GM19467 (cell line): ENCODE measurements at regions not wholly inside any gene's neighbourhood (a gene's known extent, or its start where the extent isn't known, plus 50 kb on each side); places are given as distances from the start of the nearest gene placed in this dataset.

Source experiments
- ATAC-seq: cut with Tn5 transposase; IDR thresholded peaks from one replicate; pipeline ENCODE4 v1.9.1; 2021; ENCODE audit warnings: mild to moderate bottlenecking, moderate library complexity; ENCODE audit not compliant: unreplicated experiment

DNA sequence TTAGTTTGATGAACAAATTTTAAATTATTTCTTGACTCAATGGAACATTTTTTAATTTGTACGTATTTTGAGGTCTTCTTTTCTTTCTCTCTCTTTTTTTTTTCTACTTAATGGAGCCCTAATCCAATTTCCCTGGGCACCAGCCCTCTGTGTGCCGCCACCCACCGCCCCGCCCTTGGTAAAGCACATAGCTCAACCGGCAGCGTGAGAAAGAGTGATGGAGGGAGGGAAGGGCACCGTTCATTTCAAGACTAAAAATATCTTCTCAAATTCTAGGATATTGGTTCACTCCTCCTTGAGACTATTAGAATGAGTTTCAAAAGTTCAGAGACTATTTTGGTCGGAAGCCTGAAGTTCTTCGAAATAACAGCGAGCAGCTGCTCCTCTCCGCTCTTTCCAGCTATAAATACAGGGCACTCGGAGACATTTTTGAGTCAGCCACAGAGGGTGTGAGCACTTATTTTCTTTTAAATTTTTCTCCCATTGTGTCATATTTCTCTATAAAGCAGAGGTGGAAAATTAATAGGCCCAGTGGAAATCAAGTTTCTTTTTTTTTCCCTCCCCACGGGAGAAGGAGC lies 731.7 kb upstream of the ID2 start:
- no peak for ATAC-seq

DNA sequence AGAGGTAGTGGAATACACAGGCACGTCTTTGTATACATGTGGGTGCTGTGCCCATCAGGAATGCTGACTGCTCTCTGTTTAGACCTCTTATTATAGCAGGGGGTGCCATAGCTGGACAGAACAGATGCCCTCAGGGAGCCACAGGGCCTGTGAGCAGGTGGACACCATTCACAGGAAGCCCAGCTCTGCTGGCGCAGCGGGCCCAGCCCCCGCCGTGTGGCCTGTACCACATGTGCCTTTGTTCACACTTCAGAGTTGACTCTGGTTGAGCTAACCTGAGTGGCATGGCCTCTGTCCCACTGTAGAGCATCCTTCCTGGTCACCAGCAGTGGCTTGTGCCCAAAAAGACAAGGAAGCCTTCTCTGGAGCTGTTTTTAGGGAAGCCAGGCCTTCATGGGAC lies 730.9 kb upstream of the ID2 start:
- no peak for ATAC-seq

DNA sequence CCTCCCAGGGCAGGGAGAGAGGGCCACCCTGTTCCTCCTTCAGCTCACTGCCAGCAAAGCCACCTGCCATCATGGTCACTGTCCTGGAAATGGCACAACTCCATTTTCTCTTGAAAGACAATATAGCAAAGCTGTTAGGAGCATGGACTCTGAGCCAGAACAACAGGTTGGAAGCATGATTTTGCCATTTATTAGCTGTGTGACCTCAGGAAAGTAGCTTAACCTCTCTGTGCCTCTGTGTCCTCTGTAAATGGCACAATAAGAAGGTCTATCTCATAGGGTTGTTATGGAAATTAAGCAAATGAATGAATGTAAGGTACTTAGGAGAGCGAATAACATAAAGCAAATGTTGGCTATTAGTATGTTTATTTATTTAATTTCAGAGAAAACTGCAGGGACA lies 730.4 kb upstream of the ID2 start:
- no peak for ATAC-seq

DNA sequence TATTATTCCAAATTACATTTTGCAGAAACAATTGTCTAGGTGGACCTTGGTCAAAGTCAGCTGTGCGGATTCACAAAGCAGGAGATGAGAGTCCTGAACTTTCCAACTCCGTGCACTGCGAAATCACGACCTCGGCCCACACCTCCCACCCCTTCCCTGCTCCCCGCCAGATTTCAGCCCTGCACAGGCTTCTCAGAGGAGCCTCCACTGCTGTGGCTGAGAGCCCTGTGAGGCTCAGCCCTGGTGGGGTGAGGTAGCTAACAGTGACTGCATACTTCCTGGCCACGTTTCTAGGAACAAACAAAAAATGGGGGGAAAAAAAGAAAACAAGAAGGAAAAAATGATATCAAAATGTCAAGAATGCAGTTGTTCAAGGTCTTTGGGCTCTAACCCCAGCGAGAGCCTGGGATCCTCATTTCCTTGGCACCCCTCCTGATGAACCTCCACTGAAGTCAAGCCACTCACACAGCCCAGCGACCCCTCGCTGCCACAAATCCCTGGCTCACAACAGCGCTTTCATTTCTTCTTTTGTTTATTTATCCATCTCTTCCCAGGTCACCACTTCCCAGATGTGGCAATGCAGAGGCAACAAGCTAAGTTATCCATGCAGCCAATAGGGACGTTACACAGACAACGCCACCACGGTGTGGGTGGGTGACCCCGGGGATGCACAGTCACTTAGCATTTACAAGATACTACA lies 729.7 kb upstream of the ID2 start:
- ATAC-seq: no peak

DNA sequence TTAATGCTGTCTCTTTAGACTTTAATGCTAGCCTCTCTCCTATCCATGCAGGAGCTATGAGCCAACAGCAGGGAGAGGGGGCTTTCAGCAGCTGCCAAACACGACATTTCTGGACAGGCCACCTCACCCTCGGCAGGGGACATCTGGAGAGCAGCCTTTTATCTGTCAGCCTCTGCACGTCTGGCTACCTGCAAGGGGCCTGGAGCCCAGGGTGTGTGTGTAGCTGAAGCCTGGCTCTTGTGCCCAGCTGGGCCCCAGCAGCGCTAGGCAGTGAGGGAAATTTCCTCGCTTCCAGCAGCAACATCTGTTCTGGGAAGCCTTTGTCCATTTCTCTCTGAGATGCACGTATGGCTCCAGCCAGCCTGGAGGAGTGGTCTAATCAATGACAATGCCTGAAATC lies 728.7 kb upstream of the ID2 start:
- ATAC-seq: no peak

DNA sequence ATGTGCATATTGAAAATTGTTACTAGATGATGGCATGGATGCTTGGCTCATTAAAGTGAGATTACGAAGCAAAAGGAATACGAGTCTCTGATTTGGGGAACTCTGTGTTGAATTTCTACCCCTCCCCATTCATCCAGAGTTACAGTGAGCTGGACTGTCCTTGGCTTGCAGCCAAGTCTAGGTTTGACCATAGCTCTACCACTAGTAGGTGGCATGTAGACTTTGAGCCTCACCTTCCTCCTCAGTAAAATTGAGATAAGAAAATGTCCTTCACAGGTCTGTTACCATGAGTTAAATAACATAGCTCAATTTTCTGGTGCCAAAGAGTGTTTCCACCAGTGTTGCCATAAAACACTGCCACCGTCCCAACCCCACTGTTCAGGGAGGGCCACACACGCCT lies 727.6 kb upstream of the ID2 start:
- no peak for ATAC-seq

DNA sequence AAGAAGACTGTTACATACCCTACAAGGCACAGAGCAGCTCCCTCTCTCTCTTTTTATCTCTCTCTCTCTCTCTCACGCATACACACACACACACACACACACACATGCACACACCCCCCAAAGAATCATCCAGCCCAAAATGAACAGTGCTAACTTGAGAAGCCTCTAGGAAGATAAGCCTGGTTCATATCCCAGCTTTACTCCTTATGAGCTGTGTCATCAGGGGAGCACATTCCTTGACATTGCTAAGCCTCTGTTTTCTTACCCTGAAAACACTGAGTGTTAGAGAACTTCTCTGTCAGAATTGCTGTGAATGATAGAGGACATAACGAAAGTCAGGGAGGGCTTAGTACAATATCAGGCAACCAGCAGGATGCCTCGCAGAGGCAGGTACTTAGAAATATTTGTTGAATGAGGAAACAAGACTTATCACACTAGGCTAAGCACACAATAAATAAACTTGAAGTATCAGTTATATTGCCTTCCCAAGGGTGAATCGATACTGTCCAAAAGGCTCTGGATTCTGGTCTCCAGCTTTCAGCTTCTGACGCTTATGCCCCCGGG lies 725.6 kb upstream of the ID2 start:
- no peak for ATAC-seq

DNA sequence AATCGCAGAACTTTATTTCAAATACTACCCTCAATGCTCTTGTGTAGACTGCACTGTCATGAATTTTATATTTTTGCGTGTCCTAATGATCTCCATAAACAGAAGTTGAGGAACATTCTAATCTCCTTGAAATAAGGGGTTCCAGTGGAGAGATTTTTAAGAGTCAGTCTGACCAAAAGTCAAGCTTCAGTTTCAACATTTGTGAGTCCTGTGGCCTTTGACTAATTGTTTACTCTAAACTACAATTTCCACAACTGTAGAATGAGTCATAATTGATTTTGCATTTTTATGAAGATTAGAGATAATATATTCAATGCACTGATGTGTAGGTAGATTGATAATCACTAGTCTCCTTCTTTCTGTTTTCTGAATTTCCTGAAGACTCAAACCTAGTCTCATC lies 720.3 kb upstream of the ID2 start:
- no peak for ATAC-seq

DNA sequence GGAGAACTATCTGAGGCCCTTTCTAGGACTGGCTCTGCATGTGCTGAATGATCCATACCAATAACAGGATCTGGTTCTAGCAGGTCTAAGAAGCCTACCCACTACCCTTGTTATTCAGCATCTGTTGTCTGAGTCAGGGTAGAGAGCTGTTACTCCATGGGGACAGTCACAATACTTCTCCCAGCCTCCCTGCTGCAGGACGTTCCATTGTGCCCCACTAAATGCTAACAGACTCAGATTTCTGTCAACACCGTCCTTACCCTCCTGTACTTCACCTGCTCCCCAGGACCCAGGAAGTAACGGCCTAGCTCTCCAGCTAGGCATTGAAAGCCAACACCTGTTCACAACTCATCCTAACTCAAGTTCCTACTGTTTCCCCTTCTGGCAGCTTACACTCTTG lies 719.7 kb upstream of the ID2 start:
- ATAC-seq: no peak

DNA sequence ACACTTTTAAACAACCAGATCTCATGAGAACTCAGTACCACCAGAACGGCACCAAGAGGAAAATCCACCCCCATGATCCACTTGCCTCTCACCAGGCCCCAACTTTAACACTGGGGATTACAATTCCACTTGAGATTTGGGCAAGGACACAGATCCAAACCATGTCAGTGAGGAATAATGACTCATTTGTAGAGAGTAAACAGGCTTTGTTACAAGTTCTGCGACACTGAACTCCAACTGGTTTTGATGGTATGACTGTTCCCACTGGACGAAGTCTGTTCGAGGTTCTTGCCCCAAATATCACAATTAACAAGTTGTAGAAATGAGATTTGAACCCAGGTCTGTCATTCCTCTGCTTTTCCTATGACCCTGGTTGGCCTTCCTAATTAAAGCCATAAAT lies 718.1 kb upstream of the ID2 start:
- no peak for ATAC-seq

DNA sequence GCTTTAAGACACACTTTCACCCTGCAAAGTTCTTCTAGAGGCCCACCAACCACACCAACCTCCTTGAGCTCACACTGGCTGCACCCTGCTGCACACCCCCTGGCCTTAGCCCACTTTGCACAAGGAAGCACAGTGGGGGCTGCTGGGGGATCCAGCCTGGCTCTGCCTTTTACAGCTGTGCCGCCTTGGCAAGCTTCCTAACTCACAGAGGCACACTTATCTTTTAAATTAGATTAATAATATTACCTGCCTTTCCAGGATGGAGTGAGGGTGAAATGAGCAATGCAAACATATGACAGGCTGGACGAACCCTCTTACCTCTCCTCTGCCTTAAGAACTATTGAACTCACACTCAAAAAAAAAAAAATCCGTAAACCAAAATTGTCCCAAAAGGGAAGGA lies 715.8 kb upstream of the ID2 start:
- no peak for ATAC-seq

DNA sequence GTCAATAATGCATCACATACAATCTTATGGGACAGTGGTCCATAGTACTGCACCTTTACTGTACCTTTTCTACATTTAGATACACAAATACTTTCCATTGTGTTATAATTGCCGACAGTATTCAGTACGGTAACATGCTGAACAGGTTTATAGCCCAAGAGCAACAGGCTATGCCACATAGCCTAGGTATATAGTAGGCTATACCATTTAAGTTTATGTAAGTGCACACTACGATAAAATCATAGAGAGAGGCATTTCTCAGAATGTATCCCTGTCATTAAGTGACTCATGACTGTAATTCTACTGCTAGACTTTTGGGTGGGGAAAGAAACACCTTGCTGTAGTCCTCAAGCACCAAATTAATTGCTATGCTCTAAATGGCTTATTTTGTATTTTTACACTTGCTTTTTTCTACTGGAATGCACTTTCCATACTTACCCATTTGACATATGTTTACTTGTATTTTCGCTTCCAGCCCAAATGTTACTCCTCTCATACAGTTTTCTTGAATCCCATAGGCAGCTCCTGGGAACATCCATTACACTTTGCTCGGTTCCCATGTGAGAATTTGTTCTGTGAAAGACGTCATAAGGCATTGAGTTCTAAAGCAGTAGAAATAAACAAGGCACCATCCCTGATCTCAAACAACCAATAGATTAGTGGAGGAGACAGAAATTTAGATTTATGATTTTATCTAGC lies 714.0 kb upstream of the ID2 start:
- no peak for ATAC-seq

DNA sequence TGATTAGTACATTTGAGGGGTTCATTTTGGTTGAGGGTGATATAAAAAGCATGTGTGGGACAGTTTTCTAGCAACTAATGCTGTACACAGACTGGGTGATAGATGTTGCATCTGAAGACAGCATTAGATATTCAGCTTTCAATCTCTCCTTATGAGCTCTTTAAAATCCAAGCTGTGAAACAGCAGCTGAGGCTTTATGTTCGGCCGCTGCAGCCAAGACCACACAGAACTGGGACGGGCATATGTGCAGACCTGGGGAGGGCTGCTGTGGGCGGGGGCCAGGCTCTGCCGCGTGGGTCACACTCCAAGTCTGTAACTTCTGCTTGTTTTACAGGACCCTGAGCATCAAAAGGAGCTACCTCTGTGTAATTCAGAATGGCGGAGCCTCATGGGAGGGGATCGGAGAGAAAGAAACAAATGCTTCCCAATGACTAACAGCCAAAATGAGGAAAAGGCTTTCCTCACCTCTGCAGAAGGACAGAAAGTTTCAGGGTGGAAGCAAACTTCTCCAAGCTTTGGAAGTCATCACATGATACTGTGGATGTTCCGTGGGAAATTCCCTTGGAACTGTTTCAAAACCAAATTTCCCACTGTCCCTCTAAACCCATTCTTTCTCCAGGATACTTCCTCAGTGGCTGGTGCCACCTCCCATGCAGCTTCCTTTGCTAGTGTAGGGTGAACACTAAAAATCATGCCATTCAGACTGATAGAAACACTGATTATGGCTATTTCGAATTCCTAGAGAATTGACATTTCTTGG lies 711.9 kb upstream of the ID2 start:
- no peak for ATAC-seq

DNA sequence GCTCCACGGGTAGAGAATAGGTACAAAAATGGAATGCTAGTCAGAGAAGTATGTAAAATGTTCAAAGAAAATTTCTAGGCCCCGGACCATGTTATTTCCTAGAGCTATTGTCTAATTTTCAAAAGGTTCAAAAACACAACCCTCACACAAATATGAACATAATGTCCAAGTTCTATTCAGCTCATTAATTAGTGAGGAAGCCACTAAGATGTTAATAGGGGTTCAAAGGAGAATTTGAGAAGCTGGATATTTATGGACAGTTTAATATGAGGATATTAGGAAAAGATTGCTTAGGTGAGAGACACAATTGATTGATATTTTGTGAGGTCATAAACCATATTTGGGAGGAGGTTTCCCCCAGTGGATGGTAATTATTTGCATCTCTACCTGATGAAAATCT lies 710.6 kb upstream of the ID2 start:
- ATAC-seq: no peak

DNA sequence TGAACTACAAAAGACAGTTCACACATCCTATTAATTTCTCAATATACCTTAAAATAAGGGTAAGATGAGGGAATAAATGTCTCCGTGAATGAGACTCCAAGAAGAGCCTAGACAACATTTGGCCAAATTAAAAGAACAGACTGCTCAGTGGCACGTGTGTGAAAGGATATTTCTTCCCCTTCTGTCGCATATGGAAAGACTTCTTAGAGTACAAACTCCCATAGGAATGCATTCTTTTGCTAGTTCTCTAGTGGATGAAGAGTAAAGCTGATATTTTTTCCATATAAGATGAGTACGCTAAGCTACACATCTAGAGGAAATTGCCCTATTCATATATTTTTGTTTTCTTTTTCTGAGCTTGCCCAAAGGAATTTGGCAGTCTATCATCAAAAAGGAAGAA lies 710.0 kb upstream of the ID2 start:
- ATAC-seq: no peak

DNA sequence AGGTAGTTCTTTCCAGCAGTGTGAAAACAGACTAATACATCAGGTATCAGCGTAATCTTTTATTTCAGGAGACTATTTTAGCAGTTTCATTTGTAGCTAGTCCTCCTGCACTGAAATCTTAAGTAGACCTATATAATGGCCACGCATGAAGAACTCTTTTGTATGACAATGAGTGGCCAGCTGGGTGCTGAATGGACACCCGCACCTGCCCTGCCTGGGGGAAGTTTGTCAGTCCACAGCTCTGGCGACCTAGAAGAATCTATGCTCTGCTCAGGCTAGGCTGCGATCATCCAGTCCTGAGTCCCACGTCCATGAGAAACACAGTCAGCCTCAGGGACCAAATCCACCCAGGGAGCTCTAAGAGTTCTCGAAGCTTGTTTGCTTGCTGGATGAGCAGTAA lies 709.2 kb upstream of the ID2 start:
- no peak for ATAC-seq

DNA sequence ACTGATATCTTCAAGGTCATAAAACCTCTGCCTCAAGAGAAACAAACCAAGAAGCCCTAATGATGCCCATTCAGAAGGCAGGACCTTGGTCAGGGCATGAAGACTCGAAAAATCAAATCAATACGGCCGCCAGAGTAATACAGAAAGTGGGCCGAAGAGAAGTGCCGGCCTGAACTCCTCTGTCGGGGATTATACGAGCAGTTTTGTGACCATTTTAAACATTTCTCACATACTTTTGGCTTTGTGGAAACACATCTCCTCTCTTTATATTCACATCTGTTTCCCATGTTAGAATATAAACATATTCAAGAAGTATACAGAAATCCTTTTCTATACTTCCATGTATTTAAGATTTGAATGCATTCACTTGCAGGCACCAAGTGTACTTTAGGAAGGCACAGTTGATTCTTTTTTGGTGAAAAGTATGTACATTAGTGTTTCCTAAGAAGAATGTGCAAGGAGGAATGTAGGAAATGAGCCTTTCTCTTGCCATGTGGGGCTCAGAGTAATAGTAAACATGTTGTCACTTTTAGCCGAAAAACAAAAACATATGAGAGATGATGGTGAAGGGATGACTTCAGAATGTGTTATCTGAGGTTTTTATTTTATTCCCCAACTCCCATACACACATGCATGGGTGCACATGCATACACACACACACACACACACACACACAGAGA lies 707.9 kb upstream of the ID2 start:
- no peak for ATAC-seq

DNA sequence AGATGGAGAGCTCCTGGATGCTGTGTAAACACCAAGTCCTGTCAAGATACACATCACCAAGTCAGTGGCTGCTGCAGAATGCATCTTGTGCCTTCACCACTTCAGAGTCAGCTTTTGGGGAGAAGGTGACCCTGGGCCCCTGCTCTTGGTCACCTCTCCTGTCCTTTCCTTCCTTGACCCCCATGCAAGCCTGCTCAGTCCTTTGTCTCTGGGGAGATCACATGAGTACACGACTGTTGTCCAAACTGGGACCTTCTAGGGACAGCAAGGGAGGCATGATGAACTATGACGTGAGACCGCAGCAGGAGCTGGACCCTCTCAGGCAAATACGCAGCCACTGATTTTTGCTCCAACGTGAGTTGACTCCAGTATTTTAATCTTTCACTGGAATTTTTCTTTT lies 706.9 kb upstream of the ID2 start:
- ATAC-seq: no peak

DNA sequence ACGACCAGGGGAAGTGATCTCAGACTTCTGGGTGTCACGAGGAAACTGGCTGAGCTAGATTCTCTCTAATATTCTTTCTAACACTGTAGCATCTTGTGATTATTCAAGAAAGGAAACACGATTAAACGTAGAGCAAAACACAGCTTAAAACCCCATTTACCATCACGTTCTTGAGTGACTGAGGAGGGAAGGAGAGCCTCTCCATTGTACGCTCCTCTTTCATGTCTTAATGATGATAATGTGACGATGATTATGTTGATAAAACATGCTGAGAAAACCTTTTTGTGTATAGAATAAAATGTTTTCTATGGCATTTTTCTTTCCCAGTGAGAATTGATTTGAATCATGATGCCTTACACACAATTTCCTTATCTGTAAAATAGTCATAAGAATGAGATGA lies 705.6 kb upstream of the ID2 start:
- ATAC-seq: no peak

DNA sequence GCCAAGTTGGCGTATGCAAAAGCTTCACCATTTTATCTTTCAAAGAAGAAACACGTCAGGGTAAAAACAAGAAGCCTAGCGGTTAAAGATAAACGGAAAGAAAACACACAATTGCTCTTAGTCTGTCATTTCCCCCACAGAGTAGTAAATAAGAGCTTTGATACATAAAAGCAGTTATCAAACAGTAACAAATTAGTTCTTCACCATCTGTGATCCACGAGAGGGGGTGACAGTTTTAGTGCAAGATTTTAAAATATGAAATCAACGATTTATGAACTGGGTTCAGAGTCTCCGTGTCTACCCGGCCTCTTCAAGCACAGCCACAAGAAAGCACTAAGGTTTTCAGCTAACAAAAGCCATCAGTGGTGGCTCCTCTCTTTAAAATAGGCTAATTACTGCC lies 703.9 kb upstream of the ID2 start:
- no peak for ATAC-seq

DNA sequence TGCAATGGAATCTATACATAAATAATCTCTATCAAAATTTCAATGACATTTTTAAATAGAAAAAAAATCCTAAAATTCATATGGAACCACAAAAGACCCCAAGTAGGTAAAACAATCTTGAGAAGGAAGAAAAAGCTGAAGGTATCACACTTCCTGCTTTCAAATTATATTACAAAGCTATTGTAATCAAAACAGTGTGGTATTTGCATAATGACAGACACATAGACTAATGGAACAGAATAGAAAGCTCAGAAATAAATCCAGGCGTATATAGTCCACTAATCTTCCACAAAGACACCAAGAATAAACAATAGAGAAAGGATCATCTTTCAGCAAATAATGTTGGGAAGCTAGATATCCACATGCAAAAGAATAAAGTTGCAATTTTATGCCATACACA lies 699.8 kb upstream of the ID2 start:
- ATAC-seq: no peak
